ENCODE measurements at regions not wholly inside any gene's neighbourhood (a gene's known extent, or its start where the extent isn't known, plus 50 kb on each side); places are given as distances from the start of the nearest gene placed in this dataset.

DNA sequence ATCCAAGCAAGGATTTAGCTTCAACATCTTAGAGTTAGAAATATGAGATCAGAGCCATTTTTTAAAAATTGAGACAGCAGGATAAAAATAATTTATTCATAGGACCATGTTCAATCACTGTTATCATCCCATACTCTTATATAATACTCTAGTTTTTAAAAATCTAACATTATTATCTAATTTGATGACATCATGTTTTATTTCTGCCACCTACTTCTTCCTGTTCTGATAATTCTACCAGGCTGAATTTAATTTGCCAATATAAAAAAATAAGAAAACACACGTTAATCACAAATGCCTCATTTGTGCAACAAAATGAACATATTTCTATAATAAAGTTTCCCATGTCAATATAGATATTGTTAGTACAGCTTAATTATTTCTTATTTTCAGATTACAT, 621.7 kb downstream of the KCNJ3 start:
- Histone ChIP-seq H3K36me3 (ENCODE audit: insufficient read depth, low read length) (no peaks in the 10 kb centered on the region), H3K27ac (no peak overlapping the region), H3K9me3 (ENCODE audit: low read depth, low read length) (no peaks in the 10 kb centered on the region), H3K4me3 (no peak overlapping the region), H3K9ac (ENCODE audit: insufficient read length) (no peak overlapping the region)
- TF ChIP-seq POLR2AphosphoS5 (IDR thresholded peaks at IDR 0.05; ENCODE audit: borderline replicate concordance, low read depth, low read length) (no peak), FOXP2 (optimal IDR thresholded peaks at IDR 0.05; ENCODE audit: control extremely low read depth, extremely low read length, insufficient read depth) (no peak), EZH2 (IDR thresholded peaks at IDR 0.05) (no peak)
- no peak for DNase-seq (ENCODE audit: low read depth, low spot score)

DNA sequence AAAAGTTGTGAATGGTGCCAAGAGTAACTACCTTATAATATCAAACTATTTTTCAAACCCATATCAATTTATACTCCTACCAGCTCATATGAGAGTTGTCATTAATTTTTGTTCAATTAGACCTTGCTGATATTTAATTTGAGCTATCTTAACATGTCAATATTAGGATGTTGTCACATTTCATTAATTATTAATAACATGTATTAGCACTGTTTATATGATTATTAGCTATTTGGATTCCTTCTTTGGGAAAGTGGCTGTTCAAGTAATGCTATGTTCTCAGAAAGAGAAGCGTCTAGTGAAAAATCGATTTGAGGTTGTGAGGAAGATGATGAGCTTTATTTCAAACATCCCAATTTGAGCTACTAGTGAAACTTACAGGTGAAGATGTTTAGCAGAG, 620.2 kb downstream of the KCNJ3 start:
- no peak overlapping the region for H3K9ac ChIP-seq (ENCODE audit: insufficient read length)
- H3K36me3 ChIP-seq (ENCODE audit: insufficient read depth, low read length), result no peaks in the 10 kb centered on the region
- no peak for DNase-seq (ENCODE audit: low read depth, low spot score)
- H3K4me3 ChIP-seq, result no peak overlapping the region
- H3K27ac ChIP-seq, result no peak overlapping the region
- no peak for TF ChIP-seq POLR2AphosphoS5 (IDR thresholded peaks at IDR 0.05; ENCODE audit: borderline replicate concordance, low read depth, low read length)
- H3K9me3 ChIP-seq (ENCODE audit: low read depth, low read length), result no peaks in the 10 kb centered on the region

DNA sequence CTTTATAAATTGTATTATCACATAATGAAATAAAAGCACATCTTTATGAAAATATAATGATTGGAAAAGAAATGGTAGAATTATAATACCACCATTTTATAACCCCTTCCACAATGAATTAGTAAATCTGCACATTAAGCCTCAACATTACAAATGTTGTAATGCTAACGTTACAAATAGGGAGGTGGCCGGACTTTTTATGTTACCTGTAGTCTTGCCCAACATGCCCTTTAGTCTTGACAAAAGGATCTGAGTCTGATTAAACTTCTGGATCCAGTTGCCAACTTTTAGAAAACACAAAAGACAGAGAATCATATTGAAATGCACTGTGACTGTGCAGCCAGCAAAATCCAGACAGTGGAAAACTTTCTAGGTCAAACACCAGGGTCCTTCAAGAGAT, 617.3 kb downstream of the KCNJ3 start:
- Histone ChIP-seq H3K36me3 (ENCODE audit: insufficient read depth, low read length) (no peaks in the 10 kb centered on the region), H3K27ac (no peak overlapping the region), H3K9me3 (ENCODE audit: low read depth, low read length) (no peaks in the 10 kb centered on the region), H3K9ac (ENCODE audit: insufficient read length) (no peak overlapping the region), H3K4me3 (no peak overlapping the region)
- TF ChIP-seq POLR2AphosphoS5 (IDR thresholded peaks at IDR 0.05; ENCODE audit: borderline replicate concordance, low read depth, low read length), result no peak
- no peak for TF ChIP-seq EZH2 (IDR thresholded peaks at IDR 0.05)
- TF ChIP-seq FOXP2 (optimal IDR thresholded peaks at IDR 0.05; ENCODE audit: control extremely low read depth, extremely low read length, insufficient read depth), result no peak
- DNase-seq (ENCODE audit: low read depth, low spot score), result no peak

DNA sequence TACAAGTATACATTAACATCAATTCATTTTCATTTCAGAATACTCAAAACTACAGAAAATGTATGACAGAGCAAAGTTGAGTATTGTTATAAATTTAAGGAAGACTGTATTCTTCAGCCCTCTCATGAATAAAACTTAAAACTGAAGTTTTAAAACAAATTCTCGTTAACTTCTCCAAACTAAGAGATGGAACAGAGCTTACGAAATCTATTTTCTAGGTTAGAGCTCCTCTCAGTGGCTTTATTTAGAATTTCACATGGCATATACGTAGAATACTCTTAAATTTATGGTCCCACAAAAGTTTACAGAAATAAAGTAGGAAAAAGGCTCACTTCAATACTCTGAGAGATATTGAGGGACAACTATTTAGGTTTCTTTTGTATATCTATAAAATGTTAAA, 612.1 kb downstream of the KCNJ3 start:
- TF ChIP-seq POLR2AphosphoS5 (IDR thresholded peaks at IDR 0.05; ENCODE audit: borderline replicate concordance, low read depth, low read length), result no peak
- no peak for TF ChIP-seq EZH2 (IDR thresholded peaks at IDR 0.05)
- TF ChIP-seq FOXP2 (optimal IDR thresholded peaks at IDR 0.05; ENCODE audit: control extremely low read depth, extremely low read length, insufficient read depth), result no peak
- no peaks in the 10 kb centered on the region for H3K9me3 ChIP-seq (ENCODE audit: low read depth, low read length)
- no peaks in the 10 kb centered on the region for H3K36me3 ChIP-seq (ENCODE audit: insufficient read depth, low read length)
- DNase-seq (ENCODE audit: low read depth, low spot score), result peak; percentile 42
- no peak overlapping the region for H3K9ac ChIP-seq (ENCODE audit: insufficient read length)
- H3K27ac ChIP-seq, result no peak overlapping the region
- no peak overlapping the region for H3K4me3 ChIP-seq

DNA sequence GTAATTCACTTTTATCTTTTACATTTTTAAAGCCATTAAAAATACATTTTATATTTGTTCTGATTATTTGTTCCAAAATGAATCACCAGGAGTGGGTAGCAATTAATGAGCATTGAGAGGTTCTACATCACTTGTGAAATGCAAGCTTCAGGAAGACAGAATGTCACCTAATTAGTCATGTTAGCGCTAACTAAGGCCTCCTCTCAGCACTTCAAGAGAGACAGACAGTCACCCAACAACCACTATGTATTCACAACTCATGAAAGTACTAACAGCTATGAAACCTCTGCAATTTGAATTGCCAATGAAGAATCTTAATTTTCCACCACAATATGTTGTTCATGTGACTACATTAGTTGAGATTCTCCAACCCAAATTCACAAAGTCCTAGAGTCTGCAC, 611.0 kb downstream of the KCNJ3 start:
- Histone ChIP-seq H3K4me3 (no peak overlapping the region), H3K9ac (ENCODE audit: insufficient read length) (no peak overlapping the region), H3K27ac (no peak overlapping the region), H3K9me3 (ENCODE audit: low read depth, low read length) (no peaks in the 10 kb centered on the region), H3K36me3 (ENCODE audit: insufficient read depth, low read length) (no peaks in the 10 kb centered on the region)
- TF ChIP-seq FOXP2 (optimal IDR thresholded peaks at IDR 0.05; ENCODE audit: control extremely low read depth, extremely low read length, insufficient read depth), result no peak
- TF ChIP-seq EZH2 (IDR thresholded peaks at IDR 0.05), result no peak
- no peak for TF ChIP-seq POLR2AphosphoS5 (IDR thresholded peaks at IDR 0.05; ENCODE audit: borderline replicate concordance, low read depth, low read length)
- no peak for DNase-seq (ENCODE audit: low read depth, low spot score)

DNA sequence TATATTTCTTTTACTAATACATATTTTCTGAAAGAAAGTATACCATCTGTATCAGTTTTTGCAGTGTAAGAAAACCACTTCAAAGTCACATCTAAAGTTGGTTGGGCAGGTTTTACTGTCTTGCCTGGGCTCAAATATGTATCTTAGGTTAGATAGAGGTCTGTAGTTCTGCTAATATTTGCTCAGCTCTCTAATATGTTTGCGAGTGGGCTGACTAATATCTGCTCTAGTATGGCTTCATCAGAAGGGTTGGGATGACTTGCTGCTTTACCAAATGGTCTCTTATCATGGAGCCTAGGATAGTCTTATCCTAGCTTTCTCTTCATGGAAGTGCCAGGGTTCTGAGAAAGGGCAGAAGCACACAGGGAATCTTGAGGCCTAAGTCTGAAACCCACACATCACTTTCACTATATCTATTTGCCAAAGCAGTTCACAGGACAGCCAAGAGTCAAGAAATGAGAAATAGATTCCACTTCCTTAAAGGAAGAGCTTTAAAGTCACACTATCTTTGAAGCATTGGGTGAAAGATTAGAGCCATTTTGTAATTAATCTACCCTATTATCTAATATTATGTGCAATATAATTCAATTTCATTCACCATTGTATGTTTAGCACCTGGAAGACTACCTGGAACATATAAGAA, 610.0 kb downstream of the KCNJ3 start:
- no peak overlapping the region for H3K27ac ChIP-seq
- no peak for TF ChIP-seq POLR2AphosphoS5 (IDR thresholded peaks at IDR 0.05; ENCODE audit: borderline replicate concordance, low read depth, low read length)
- no peak for TF ChIP-seq FOXP2 (optimal IDR thresholded peaks at IDR 0.05; ENCODE audit: control extremely low read depth, extremely low read length, insufficient read depth)
- TF ChIP-seq EZH2 (IDR thresholded peaks at IDR 0.05), result no peak
- no peak for DNase-seq (ENCODE audit: low read depth, low spot score)
- no peak overlapping the region for H3K4me3 ChIP-seq
- H3K36me3 ChIP-seq (ENCODE audit: insufficient read depth, low read length), result no peaks in the 10 kb centered on the region
- H3K9ac ChIP-seq (ENCODE audit: insufficient read length), result no peak overlapping the region
- no peaks in the 10 kb centered on the region for H3K9me3 ChIP-seq (ENCODE audit: low read depth, low read length)

DNA sequence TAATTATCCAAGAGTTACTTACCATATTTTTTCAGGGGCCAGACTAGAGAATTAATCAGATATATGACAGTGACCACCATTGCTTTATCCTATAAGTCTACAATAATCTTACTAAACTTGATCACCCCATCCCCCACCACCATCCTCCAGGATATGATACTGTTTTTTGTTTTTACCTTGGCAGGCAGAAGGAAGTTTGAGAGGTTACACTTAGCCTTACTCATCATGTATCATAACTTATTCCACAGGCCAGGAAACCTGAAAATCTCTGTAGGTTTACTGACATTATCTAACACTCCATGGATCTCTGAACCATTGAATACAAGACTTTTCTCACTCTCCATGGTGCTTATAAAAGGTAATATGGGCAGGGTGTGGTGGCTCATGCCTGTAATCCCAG, 602.7 kb downstream of the KCNJ3 start:
- Histone ChIP-seq H3K9ac (ENCODE audit: insufficient read length) (no peak overlapping the region), H3K4me3 (no peak overlapping the region), H3K9me3 (ENCODE audit: low read depth, low read length) (no peaks in the 10 kb centered on the region), H3K36me3 (ENCODE audit: insufficient read depth, low read length) (no peaks in the 10 kb centered on the region), H3K27ac (no peak overlapping the region)
- no peak for TF ChIP-seq POLR2AphosphoS5 (IDR thresholded peaks at IDR 0.05; ENCODE audit: borderline replicate concordance, low read depth, low read length)
- TF ChIP-seq FOXP2 (optimal IDR thresholded peaks at IDR 0.05; ENCODE audit: control extremely low read depth, extremely low read length, insufficient read depth), result no peak
- TF ChIP-seq EZH2 (IDR thresholded peaks at IDR 0.05), result no peak
- DNase-seq (ENCODE audit: low read depth, low spot score), result no peak

DNA sequence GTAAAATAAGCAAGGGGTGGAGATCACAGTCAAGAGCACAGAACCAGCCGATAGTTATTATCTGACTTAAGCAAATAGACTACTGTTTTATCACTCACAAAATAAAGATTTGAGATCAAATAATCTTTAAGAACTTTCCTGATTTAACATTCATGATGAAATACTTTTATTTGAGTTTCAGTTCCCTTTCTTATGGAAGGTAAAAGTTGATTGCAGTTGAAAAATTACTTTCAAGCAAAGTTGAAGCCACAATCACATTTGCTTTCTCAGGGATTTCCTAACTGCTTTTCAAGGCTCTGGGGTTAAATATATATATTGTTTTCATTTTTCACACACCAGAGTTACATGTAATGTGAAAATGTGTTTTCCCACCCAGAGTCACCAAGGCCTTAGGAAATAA, 599.5 kb downstream of the KCNJ3 start:
- Histone ChIP-seq H3K36me3 (ENCODE audit: insufficient read depth, low read length) (no peaks in the 10 kb centered on the region), H3K9ac (ENCODE audit: insufficient read length) (no peak overlapping the region), H3K27ac (no peak overlapping the region), H3K4me3 (no peak overlapping the region), H3K9me3 (ENCODE audit: low read depth, low read length) (no peaks in the 10 kb centered on the region)
- TF ChIP-seq EZH2 (IDR thresholded peaks at IDR 0.05) (no peak), POLR2AphosphoS5 (IDR thresholded peaks at IDR 0.05; ENCODE audit: borderline replicate concordance, low read depth, low read length) (no peak), FOXP2 (optimal IDR thresholded peaks at IDR 0.05; ENCODE audit: control extremely low read depth, extremely low read length, insufficient read depth) (no peak)
- DNase-seq (ENCODE audit: low read depth, low spot score), result no peak

DNA sequence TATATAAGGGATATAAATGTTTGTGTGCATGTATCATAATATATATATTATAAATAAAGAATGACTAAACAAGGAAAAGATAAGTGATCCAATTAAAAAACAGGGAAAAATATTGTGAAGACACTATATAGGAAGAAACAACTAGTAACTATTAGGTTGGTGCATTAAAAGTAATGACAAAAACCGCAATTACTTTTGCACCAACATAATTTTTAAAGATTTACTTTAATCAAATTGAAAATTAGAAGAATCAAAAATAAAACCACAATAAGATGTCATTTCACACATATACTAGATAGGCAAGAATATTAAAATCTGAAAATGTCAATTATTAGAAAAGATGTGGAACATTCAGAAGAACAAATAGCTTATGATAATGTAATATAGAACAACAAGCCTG, 595.9 kb downstream of the KCNJ3 start:
- TF ChIP-seq FOXP2 (optimal IDR thresholded peaks at IDR 0.05; ENCODE audit: control extremely low read depth, extremely low read length, insufficient read depth), result no peak
- no peak for TF ChIP-seq POLR2AphosphoS5 (IDR thresholded peaks at IDR 0.05; ENCODE audit: borderline replicate concordance, low read depth, low read length)
- TF ChIP-seq EZH2 (IDR thresholded peaks at IDR 0.05), result no peak
- no peak overlapping the region for H3K9ac ChIP-seq (ENCODE audit: insufficient read length)
- H3K9me3 ChIP-seq (ENCODE audit: low read depth, low read length), result no peaks in the 10 kb centered on the region
- no peaks in the 10 kb centered on the region for H3K36me3 ChIP-seq (ENCODE audit: insufficient read depth, low read length)
- H3K4me3 ChIP-seq, result no peak overlapping the region
- no peak for DNase-seq (ENCODE audit: low read depth, low spot score)
- H3K27ac ChIP-seq, result no peak overlapping the region
